Astrocyte of the cerebellum (primary cell): ENCODE measurements at regions not wholly inside any gene's neighbourhood (a gene's known extent, or its start where the extent isn't known, plus 50 kb on each side); places are given as distances from the start of the nearest gene placed in this dataset.

ENCODE experiments used
- DNase-seq: peaks from one replicate; pipeline ENCODE4 v3.0.0-alpha.2; 2011; ENCODE audit warnings: low read depth
- H3K4me3 ChIP-seq: 2 replicates; pipeline ENCODE4 v1.5.1; 2011; ENCODE audit warnings: mild to moderate bottlenecking, low read depth, low read length, moderate library complexity
- in situ Hi-C: cut with HindIII; loops from 2 replicates; pipeline ENCODE4 v1.10.0; 2017; ENCODE audit warnings: low sequenced_read_pairs
- TF ChIP-seq, protein P1 (sequence below): IDR thresholded peaks from 2 replicates; pipeline ENCODE4 v1.5.1; 2012; ENCODE audit warnings: low read length, low read depth, moderate library complexity, mild to moderate bottlenecking; ENCODE audit errors: missing control alignments

DNA sequence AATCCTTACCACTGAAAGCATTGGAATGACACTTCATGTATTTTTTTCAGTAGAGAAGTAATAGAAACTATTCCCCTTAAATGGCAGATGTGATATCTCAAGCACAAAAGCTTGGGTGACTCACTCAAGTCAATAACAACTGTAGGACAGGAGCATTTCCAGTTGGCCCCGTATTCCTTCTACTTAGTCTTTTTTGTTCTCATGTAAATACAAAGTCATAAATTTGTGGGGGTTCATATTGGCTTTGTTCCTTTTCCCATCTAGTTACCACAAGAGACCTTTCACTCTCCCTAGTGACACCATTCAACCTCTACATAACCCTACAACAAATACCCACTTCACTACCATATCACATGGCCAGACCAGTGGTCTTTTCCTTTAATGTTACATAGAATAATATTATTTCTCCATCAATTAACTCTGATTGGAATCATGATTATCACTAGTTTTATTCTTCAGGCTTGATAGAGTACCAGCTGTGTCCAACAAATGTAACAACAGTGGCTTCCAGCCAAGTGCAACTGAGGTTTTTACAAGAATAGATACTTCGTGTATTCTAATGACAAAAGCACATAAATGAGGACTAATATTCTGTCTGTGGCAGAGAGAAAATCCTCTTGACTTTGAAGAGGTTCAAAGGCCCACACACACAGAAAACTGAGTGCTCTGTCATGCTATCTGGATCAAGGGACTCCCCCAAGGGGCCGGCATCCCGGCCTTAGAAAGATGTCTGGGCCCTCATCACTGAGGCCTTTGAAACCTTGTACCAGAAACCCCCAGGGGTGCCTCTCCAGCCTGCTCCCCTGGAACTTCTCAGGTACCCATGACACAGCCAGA is 94.0 kb upstream of the THBS1 start:
- no peak for DNase-seq
- TF ChIP-seq, protein P1, sequence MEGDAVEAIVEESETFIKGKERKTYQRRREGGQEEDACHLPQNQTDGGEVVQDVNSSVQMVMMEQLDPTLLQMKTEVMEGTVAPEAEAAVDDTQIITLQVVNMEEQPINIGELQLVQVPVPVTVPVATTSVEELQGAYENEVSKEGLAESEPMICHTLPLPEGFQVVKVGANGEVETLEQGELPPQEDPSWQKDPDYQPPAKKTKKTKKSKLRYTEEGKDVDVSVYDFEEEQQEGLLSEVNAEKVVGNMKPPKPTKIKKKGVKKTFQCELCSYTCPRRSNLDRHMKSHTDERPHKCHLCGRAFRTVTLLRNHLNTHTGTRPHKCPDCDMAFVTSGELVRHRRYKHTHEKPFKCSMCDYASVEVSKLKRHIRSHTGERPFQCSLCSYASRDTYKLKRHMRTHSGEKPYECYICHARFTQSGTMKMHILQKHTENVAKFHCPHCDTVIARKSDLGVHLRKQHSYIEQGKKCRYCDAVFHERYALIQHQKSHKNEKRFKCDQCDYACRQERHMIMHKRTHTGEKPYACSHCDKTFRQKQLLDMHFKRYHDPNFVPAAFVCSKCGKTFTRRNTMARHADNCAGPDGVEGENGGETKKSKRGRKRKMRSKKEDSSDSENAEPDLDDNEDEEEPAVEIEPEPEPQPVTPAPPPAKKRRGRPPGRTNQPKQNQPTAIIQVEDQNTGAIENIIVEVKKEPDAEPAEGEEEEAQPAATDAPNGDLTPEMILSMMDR, result no peak
- H3K4me3 ChIP-seq, result no peak overlapping the region
- in situ Hi-C loops, result no loop called here

DNA sequence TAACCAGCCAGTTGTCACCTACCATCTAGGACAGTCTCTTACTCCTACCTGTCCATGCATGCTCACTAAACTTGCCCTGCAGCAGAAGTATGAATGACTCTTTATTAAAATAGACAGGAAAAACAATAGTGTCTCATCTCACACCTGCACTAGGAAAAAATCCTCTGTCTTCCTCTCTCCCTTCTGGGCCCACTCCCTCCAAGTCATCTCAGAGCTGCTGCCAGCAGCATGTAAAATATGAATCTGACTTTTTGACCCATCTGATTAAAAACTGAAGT is 93.5 kb upstream of the THBS1 start:
- H3K4me3 ChIP-seq, result no peak overlapping the region
- TF ChIP-seq, protein P1, result no peak
- DNase-seq, result no peak
- in situ Hi-C loops, result no loop called here

DNA sequence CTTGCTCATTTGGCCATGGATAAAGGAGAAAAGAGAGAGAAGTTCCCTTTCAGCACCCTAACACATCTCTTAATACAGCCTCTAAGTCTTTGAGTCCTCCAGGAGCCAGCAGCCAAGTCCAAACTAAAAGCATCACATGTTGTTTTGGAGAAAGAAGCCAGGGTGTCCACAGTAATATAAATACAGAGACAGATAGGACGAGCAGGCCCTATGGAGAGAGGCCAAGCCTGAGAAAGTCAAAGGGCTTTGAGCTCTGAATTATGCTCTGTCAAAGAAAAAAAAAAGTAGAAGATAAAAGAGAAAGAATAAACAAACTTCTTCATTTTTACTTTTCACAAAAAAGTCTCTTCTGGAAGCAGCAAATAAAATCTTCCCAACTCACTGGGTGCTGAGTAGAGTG is 92.4 kb upstream of the THBS1 start:
- DNase-seq, result no peak
- in situ Hi-C loops, result no loop called here
- TF ChIP-seq, protein P1, result no peak
- H3K4me3 ChIP-seq, result no peak overlapping the region

DNA sequence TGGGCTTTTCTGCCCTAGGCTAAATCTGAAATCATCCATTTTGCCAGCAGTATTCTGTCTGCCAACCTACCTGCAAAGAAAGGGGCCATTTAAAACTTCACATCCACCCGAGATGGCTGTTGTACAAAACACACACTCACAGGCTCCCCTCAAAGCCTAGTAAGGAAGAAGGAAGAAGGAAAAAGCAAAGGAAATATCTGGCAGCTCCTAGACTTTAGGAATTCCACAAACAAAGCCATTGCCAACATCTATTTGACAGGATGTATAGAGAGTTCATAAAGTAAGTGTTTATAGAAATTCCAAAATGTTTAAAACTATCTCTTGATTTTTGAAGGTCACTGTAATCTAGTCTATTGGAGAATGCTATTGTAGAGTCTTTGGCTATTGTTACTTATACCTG is 91.9 kb upstream of the THBS1 start:
- TF ChIP-seq, protein P1, result no peak
- in situ Hi-C loops, result no loop called here
- DNase-seq, result no peak
- no peak overlapping the region for H3K4me3 ChIP-seq

DNA sequence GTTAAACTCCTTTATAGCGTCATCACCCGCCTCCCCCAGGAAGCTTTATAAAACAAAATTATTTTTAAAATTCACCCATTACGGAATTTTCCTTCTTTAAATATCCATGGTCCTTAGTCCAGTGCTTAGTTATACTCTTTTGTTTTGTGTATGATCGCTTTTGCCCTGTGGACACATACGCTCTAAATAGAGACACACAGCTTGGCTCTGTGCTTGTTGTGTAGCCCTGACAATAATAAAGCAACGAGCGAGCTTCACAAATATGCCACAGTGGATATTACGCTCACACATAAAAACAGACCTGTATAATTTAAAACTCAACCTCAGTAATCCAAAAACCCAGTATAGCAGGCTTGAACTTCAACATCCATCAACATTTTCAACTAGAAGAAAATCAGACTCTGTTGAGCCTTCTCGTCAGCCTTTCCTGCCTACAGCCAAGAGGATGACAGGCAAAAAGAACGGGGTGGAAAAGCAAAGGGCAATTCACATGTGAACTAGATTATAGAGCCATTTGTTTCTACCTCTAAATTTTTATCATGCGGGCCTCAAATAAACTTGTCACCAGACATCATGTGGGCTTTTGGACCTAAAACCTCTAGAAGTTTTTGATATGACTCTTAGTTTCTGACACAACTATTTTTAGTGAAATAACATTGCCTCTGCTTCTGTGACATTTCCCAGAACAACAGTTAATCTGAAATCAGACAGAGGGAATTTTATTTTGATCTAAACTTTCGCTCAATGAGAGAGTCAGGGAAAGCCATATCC is 89.6 kb upstream of the THBS1 start:
- TF ChIP-seq, protein P1, result no peak
- in situ Hi-C loops, result no loop called here
- H3K4me3 ChIP-seq, result no peak overlapping the region
- DNase-seq, result no peak

DNA sequence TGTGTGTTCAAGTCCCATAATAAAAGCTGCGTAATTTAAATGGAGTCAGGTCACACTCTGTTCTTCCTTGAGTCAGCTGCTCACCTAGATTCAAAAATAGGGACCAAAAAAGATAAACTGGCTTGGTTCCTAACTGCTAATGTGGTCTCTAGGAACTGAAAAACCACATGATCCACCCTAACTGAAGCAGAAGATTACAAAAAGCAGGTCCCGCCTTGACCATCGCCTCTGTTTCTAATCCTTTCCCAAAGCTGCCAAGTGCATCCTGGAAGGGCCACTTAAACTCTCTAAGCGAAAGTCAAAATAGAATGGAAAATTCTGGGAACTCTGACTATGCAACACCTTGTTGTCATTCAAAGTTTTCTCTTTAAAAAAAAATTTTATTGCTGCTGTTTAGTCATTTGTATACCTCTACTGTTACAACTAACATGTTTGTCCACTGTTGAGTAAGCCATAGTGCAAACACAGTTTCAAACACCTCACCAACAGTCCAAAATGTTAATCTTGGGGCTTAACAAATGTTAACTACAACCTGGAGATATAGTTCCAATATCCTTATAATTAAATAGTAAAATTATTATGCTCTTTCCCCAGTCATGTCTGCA is 88.9 kb upstream of the THBS1 start:
- TF ChIP-seq, protein P1, result no peak
- DNase-seq, result no peak
- in situ Hi-C loops, result no loop called here
- H3K4me3 ChIP-seq, result no peak overlapping the region
